Lower leg skin (tissue), 4 donors: ENCODE measurements at regions not wholly inside any gene's neighbourhood (a gene's known extent, or its start where the extent isn't known, plus 50 kb on each side); places are given as distances from the start of the nearest gene placed in this dataset.

Experiments used
- DNase-seq, 2 donors: peaks; one replicate each; pipeline ENCODE4 v3.0.0-alpha.2; 2019; ENCODE audit warnings: low spot score in 2 of 2
- H3K4me3 ChIP-seq: fragments of 200-600 bp; sonication (generic); 2 replicates; pipeline ENCODE4 v1.5.1; 2017; ENCODE audit warnings: mild to moderate bottlenecking, low read depth; ENCODE audit not compliant: poor library complexity, severe bottlenecking
- CTCF ChIP-seq, 3 donors: fragments of 450-650 bp; IDR thresholded peaks; one replicate each; pipeline ENCODE4 v1.5.1; 2016; ENCODE audit warnings: antibody characterized with exemption in 3 of 3, mild to moderate bottlenecking in 3 of 3, moderate library complexity in 2 of 3
- POLR2A ChIP-seq, 2 donors: fragments of 450-650 bp; IDR thresholded peaks; one replicate each; pipeline ENCODE4 v1.6.1; 2016 to 2017; ENCODE audit warnings: antibody characterized with exemption in 2 of 2, mild to moderate bottlenecking in 1 of 2, moderate library complexity in 1 of 2
- WGBS, 2 donors: methylation state at CpG; one replicate each; pipeline ENCODE4 v1.1.5; 2018; 5-methylcytosine and 5-hydroxymethylcytosine counted together
- intact Hi-C: fragments of 100-400 bp; cut with DNase I; formaldehyde crosslinking; loops from one replicate; pipeline ENCODE4 v1.15.0; 2023; ENCODE audit warnings: low total_unique reads

GRCh38 chr9:87128844-87129493, 181.7 kb upstream of the GAS1 start:
- 66 to 70% methylated on average over 5 of the region's 5 CpGs for WGBS, 2 donors
- intact Hi-C loops, result no loop called here
- H3K4me3 ChIP-seq, result no peak overlapping the region
- TF ChIP-seq POLR2A (IDR thresholded peaks at IDR 0.05), result no peak
- TF ChIP-seq CTCF (IDR thresholded peaks at IDR 0.05), result no peak
- no peak for DNase-seq

- WGBS, 2 donors, result 95 to 98% methylated on average over 2 of the region's 2 CpGs
These were observed 187.8 kb upstream of the GAS1 start for GRCh38 chr9:87135074-87135473.

GRCh38 chr9:87137718-87138117, 190.4 kb upstream of the GAS1 start:
- no peak overlapping the region for H3K4me3 ChIP-seq
- no peak for DNase-seq
- 26 to 31% methylated on average over 4 of the region's 4 CpGs for WGBS, 2 donors
- TF ChIP-seq POLR2A (IDR thresholded peaks at IDR 0.05) (no peak), CTCF (IDR thresholded peaks at IDR 0.05) (no peak)
- intact Hi-C loops, result no loop called here

More at GRCh38 chr9:87135074-87135473, 187.8 kb upstream of the GAS1 start:
- DNase-seq, result no peak
- TF ChIP-seq CTCF (IDR thresholded peaks at IDR 0.05), result no peak
- TF ChIP-seq POLR2A (IDR thresholded peaks at IDR 0.05), result no peak
- intact Hi-C loops, result no loop called here
- no peak overlapping the region for H3K4me3 ChIP-seq

GRCh38 chr9:87138128-87139040, 191.1 kb upstream of the GAS1 start:
- no peak for DNase-seq
- TF ChIP-seq CTCF (IDR thresholded peaks at IDR 0.05) (no peak), POLR2A (IDR thresholded peaks at IDR 0.05) (no peak)
- 50 to 59% methylated on average over 1 of the region's 1 CpG for WGBS, 2 donors
- intact Hi-C loops, result no loop called here
- no peak overlapping the region for H3K4me3 ChIP-seq

GRCh38 chr9:87139099-87139730, 191.9 kb upstream of the GAS1 start:
- no peak for TF ChIP-seq POLR2A (IDR thresholded peaks at IDR 0.05)
- no peak for TF ChIP-seq CTCF (IDR thresholded peaks at IDR 0.05)
- 70 to 71% methylated on average over 4 of the region's 4 CpGs for WGBS, 2 donors
- DNase-seq, result no peak
- intact Hi-C loops, result no loop called here
- no peak overlapping the region for H3K4me3 ChIP-seq
